Epidermal melanocyte (primary cell): ENCODE measurements at regions not wholly inside any gene's neighbourhood (a gene's known extent, or its start where the extent isn't known, plus 50 kb on each side); places are given as distances from the start of the nearest gene placed in this dataset.

Source experiments
- DNase-seq: peaks from one replicate; pipeline ENCODE4 v3.0.0; 2011; ENCODE audit warnings: low spot score; ENCODE audit not compliant: insufficient read length

GRCh38 chr12:93102744-93103143 lies 173.6 kb upstream of the EEA1 start:
- no peak for DNase-seq

DNA sequence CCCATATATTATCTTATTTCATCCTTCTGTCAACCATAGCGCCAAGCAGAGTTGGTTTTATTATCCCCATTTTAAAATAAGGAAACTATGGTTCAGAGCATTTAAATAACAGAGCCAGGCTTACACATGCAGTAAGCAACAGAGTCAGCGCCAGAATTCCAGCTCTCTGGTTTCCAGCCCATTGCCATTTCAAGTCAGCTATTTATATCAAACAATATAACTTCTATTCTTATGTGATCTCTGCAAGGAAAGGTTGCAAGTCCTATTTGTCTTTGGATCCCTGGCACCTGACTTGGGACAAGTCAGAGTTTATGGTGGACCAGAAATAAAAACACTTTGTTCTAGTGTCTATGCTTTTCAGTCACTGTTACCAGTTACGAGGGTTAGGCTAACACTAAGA lies 174.1 kb upstream of the EEA1 start:
- DNase-seq = no peak

DNA sequence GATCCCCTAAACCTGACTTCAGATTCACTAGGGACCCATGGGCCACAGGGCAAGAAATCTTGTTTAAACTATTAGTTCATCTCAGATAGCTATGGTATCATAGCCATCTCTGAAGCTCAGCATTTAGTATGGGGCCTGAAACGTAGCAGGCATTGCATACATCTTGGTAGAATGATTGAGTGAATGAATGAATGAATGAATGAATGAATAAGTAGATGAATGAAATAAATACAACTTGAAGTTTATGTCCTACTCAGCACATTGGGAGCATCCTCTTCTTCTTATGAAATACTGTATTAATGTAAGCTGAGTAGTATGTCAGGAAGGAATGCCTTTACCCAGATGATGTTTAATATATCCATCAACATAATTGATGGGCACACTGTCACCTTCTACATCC lies 175.4 kb upstream of the EEA1 start:
- no peak for DNase-seq

GRCh38 chr12:93106910-93107309 lies 177.8 kb upstream of the EEA1 start:
- DNase-seq = no peak

GRCh38 chr12:93107514-93108312 lies 178.6 kb upstream of the EEA1 start:
- no peak for DNase-seq

- DNase-seq = no peak
These were observed 179.9 kb upstream of the EEA1 start for GRCh38 chr12:93108985-93109384.

- DNase-seq = no peak
These were observed 180.6 kb upstream of the EEA1 start for GRCh38 chr12:93109551-93110203.

- no peak for DNase-seq
These were observed 182.7 kb upstream of the EEA1 start for GRCh38 chr12:93111773-93112172.

GRCh38 chr12:93113317-93114006 lies 184.4 kb upstream of the EEA1 start:
- DNase-seq = no peak

DNA sequence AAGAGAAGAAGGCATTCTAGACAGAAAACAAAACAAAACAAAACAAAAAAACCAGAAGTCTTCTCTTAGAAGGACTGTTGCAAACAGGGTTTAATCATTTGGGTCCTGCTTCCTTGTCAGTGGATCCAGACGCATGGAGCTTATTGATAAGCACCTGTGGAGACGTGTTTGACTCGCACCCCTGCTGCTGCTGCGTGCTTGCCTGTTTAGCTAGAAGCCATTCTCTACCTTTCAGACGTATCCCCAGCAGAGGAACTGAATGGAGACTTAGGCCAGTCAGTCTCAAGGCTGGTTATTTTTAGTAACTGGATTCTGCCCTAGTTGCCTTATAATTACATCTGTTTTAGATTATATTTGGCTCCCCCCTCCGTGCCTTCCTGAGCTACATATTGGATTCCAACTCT lies 186.1 kb upstream of the EEA1 start:
- DNase-seq = no peak

DNA sequence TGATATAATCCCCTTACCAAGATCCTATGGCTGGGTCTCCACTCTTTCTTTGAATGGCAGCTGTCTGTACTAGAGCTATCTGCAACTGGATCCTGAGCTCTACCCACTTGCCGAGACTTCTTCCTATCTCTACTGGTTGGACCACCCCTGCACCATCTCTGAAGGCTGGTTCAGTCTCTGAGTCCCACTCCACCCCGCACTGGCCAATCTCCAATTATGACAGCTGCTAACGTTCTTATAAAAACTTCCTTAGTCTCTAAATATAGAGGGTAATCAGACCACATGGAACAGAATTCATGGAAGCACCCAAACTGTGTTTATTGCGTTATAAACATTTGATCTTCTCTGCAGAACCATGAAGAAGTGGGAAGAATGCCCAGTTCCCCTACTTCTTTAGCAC lies 186.6 kb upstream of the EEA1 start:
- DNase-seq = no peak

GRCh38 chr12:93116632-93117031 lies 187.5 kb upstream of the EEA1 start:
- no peak for DNase-seq

DNA sequence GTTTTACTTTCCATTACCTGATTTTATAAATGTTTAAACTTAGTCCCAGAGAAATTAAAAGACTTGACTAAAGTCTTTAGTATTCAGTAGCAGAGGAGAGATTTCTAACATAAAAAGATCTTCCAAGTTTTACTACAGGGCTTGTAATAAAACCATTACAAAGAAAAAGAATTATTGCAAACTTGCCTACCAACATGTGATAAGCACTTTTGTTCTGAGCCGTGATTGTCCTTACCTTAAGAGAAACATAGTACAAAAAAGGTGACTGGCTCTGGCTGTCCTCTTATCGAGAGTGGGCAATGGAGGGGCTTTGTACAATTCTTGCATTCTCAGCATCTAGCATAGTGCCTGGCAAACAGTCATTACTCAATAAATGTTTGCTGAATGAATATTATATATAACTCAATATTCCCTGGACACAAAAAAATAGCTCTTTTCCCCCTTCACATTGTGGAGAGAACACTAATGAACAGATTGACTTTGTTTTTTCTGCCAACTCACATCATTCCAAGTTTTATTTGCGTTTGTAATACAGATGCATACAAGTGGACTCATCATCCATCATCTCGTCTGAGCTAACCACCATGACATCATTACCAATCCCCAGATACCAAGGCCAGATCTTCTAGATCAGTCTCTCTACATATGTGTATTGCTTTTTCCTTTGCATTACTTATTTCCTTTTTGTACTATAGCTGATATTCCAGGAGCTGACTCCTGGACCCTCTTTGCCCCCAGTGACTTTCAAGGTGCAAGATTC lies 192.8 kb upstream of the EEA1 start:
- no peak for DNase-seq

DNA sequence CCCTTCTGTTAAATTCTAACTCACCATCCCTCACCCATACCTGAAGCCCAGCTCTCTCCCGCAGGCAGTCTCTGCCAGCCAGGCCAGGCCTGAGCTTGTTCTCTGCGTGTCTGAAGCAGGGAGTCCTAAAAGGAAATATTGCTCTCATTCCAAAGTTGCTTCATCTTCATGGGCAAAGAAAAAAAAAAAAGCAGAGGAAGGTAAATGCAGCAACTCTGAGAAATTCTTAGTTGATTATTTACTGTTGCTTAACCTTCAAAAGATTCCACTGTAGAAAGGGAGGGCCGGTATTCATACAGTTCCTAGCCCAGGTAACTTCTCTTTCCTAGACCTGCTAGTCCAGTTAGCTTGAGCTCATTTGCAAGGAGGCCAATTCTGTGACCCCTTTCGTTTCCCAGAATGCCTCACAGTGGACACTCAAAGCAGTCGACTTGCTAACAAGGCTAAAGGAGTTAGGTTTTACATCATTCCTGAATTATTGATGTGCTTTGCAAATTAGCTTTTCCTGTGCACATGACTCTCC lies 193.5 kb upstream of the EEA1 start:
- DNase-seq = no peak

DNA sequence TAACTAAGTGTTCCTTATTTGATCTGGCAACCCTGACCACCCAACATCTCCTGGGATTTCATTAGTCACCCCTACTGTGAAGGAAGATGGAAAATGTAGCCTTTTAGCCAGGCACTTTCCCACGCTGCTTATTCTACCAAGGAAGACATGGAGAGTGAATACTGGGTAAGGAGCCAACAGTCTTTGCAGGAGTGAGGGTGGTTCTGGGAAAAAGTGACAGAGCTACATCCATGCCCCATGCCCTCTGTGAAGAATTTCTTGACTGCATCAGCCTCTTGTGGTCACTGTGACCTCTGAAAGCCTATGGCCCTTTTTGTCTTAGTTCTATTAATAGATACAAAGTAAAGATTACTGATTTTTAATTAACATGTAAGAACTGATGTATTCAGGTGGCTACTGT lies 196.0 kb upstream of the EEA1 start:
- DNase-seq = no peak

DNA sequence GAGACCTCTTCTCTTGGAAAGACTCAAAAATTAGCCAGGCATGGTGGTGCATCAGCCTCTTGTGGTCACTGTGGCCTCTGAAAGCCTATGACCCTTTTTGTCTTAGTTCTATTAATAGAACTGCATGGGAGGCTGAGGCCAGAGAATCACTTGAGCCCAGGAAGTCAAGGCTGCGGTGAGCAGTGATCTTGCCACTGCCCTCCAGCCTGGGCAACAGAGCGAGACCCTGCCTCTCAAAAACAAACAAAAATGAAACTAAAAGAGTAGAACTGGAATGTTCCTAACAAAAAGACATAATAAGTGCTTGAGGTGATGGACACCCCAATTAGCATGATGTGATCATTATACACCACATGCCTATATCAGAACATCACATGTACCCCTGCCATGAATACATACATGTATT lies 197.0 kb upstream of the EEA1 start:
- no peak for DNase-seq

GRCh38 chr12:93127107-93127560 lies 198.0 kb upstream of the EEA1 start:
- DNase-seq = no peak

- DNase-seq = no peak
These were observed 198.7 kb upstream of the EEA1 start for GRCh38 chr12:93127582-93128331.

GRCh38 chr12:93128332-93128707 lies 199.2 kb upstream of the EEA1 start:
- DNase-seq = no peak

DNA sequence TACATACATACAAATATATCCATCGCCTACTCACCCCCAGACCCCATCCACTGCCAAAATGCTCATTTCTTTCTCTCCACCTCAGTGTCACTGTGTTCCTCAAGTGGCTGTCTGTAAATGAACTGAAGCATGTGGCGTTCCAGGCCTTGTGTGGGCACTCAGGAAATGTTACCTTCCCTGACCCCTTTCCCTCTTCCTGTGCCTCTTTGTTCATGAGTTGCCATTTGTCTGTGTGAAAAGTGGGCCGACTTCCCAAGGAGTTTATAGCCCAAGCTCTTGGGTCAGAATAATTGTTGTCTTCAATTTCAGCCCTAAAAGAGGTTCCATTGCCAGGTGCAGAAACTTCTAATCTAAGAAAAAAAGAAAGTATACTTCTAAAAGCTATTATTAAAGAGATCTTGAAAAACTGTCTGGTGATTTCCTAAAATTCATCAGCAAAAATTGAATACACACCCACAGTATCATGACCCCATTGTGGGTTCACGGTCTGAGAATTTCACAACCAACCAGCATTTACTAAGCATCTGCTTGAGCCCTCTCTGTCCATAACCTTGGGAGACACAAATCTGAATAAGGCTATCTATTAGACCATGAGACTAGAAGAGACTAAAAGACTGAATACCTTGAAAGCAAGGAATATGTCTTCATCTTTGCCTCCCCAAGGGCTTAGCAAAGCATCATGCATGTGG lies 201.4 kb upstream of the EEA1 start:
- no peak for DNase-seq
